ENCODE measurements at regions not wholly inside any gene's neighbourhood (a gene's known extent, or its start where the extent isn't known, plus 50 kb on each side); places are given as distances from the start of the nearest gene placed in this dataset.
"Not testable (repeated sequence)": the region's sequence is repeated elsewhere in the genome, so short reads cannot be mapped to it uniquely, and the experiment has no call there.

GRCh38 chr11:122199661-122200060, 83.6 kb upstream of the BLID start:
- Histone ChIP-seq H3K36me3 (no peaks in the 10 kb centered on the region), H3K4me1 (ENCODE audit: control insufficient read depth in 1 of 2, insufficient read depth in 1 of 2, low read depth in 1 of 2, low read length in 1 of 2) (no peaks in the 10 kb centered on the region), H3K27ac (no peak overlapping the region), H3K27me3 (peaks cover 25% of the 10 kb centered on the region), H3K4me3 (ENCODE audit: low read depth in 1 of 2, low read length in 1 of 2) (no peak overlapping the region), H3K9me3 (no peaks in the 10 kb centered on the region)
- TF ChIP-seq CTCF (IDR thresholded peaks at IDR 0.05), result no peak

- Histone ChIP-seq H3K4me3 (ENCODE audit: low read depth in 1 of 2, low read length in 1 of 2) (no peak overlapping the region), H3K4me1 (ENCODE audit: control insufficient read depth in 1 of 2, insufficient read depth in 1 of 2, low read depth in 1 of 2, low read length in 1 of 2) (no peaks in the 10 kb centered on the region), H3K27ac (no peak overlapping the region), H3K27me3 (peaks cover 25% of the 10 kb centered on the region), H3K36me3 (no peaks in the 10 kb centered on the region), H3K9me3 (no peaks in the 10 kb centered on the region)
- no peak for TF ChIP-seq CTCF (IDR thresholded peaks at IDR 0.05)
Observed at GRCh38 chr11:122198291-122198983, 82.4 kb upstream of the BLID start.

- peaks cover 21% of the 10 kb centered on the region for H3K27me3 ChIP-seq
- no peak overlapping the region for H3K4me3 ChIP-seq (ENCODE audit: low read depth in 1 of 2, low read length in 1 of 2)
- H3K27ac ChIP-seq, result no peak overlapping the region
- no peaks in the 10 kb centered on the region for H3K4me1 ChIP-seq (ENCODE audit: control insufficient read depth in 1 of 2, insufficient read depth in 1 of 2, low read depth in 1 of 2, low read length in 1 of 2)
- no peaks in the 10 kb centered on the region for H3K36me3 ChIP-seq
- H3K9me3 ChIP-seq, result no peaks in the 10 kb centered on the region
- no peak for TF ChIP-seq CTCF (IDR thresholded peaks at IDR 0.05)
Observed at GRCh38 chr11:122197066-122197987, 81.3 kb upstream of the BLID start.

GRCh38 chr11:122195790-122196189, 79.8 kb upstream of the BLID start:
- Histone ChIP-seq H3K27me3 (peaks cover 8% of the 10 kb centered on the region), H3K4me1 (ENCODE audit: control insufficient read depth in 1 of 2, insufficient read depth in 1 of 2, low read depth in 1 of 2, low read length in 1 of 2) (no peaks in the 10 kb centered on the region), H3K4me3 (ENCODE audit: low read depth in 1 of 2, low read length in 1 of 2) (no peak overlapping the region), H3K36me3 (no peaks in the 10 kb centered on the region), H3K27ac (no peak overlapping the region), H3K9me3 (no peaks in the 10 kb centered on the region)
- TF ChIP-seq CTCF (IDR thresholded peaks at IDR 0.05), result no peak

- not testable (repeated sequence) for H3K27me3 ChIP-seq; H3K9me3 ChIP-seq; H3K4me1 ChIP-seq (ENCODE audit: control insufficient read depth in 1 of 2, insufficient read depth in 1 of 2, low read depth in 1 of 2, low read length in 1 of 2); H3K27ac ChIP-seq; H3K36me3 ChIP-seq; H3K4me3 ChIP-seq (ENCODE audit: low read depth in 1 of 2, low read length in 1 of 2)
Observed at GRCh38 chr11:122193881-122194480, 78.0 kb upstream of the BLID start.

- no peaks in the 10 kb centered on the region for H3K36me3 ChIP-seq
- H3K27me3 ChIP-seq, result peaks cover 8% of the 10 kb centered on the region
- H3K27ac ChIP-seq, result no peak overlapping the region
- H3K4me1 ChIP-seq (ENCODE audit: control insufficient read depth in 1 of 2, insufficient read depth in 1 of 2, low read depth in 1 of 2, low read length in 1 of 2), result no peaks in the 10 kb centered on the region
- no peak overlapping the region for H3K4me3 ChIP-seq (ENCODE audit: low read depth in 1 of 2, low read length in 1 of 2)
- H3K9me3 ChIP-seq, result no peaks in the 10 kb centered on the region
- no peak for TF ChIP-seq CTCF (IDR thresholded peaks at IDR 0.05)
Observed at GRCh38 chr11:122193457-122193856, 77.4 kb upstream of the BLID start.

Data from neutrophil (primary cell).